HCT116 (cell line): ENCODE measurements at regions not wholly inside any gene's neighbourhood (a gene's known extent, or its start where the extent isn't known, plus 50 kb on each side); places are given as distances from the start of the nearest gene placed in this dataset.

ENCODE experiments used
- ATAC-seq: fragments of 200-7000 bp; cut with Tn5 transposase; 2 replicates; pipeline ENCODE4 v1.9.1; 2020; ENCODE audit warnings: mild to moderate bottlenecking, moderate library complexity
- BruUV-seq: library from RNA; stranded (reverse); fragments of 400-500 nt; replicated peaks from 2 replicates; lab custom pipeline; 2021; lab: Mats Ljungman, UMichigan
- CTCF ChIA-PET: fragments of 300-600 bp; sonication (Branson Sonifier 250); formaldehyde crosslinking; loops from one replicate; lab custom pipeline; 2021; ENCODE audit warnings: antibody characterized with exemption; lab: Charles Lee
- POLR2A ChIA-PET: fragments of 300-600, 350-600 bp; sonication (Branson Sonifier 250); formaldehyde crosslinking; loops from one replicate; lab custom pipeline; 2021; ENCODE audit warnings: antibody characterized with exemption; lab: Charles Lee
- RAD21 ChIA-PET, 2 experiments: fragments of 300-600 bp; sonication (Branson Sonifier 250); formaldehyde crosslinking; loops; one replicate each; lab custom pipeline; 2023; ENCODE audit warnings: low total read pairs in 2 of 2; ENCODE audit not compliant: uncharacterized antibody in 2 of 2, unreplicated experiment in 2 of 2, low non-redundant PET in 1 of 2; lab: Charles Lee
- DNase-seq: peaks from one replicate; pipeline ENCODE4 v3.0.0-alpha.2; 2010; ENCODE audit warnings: low read depth, low spot score
- H2AFZ ChIP-seq: fragments of 200-600 bp; shearing (Covaris generic), sonication (generic); 2 replicates; pipeline ENCODE4 v1.6.1; 2017; ENCODE audit warnings: low read depth, mixed run types, mixed read lengths, antibody characterized with exemption, low read length; ENCODE audit not compliant: poor library complexity, severe bottlenecking
- H3K27ac ChIP-seq: 2 replicates; pipeline ENCODE4 v1.5.1; 2012; ENCODE audit warnings: low read depth, low read length
- H3K27me3 ChIP-seq: fragments of 200-600 bp; sonication (generic); 2 replicates; pipeline ENCODE4 v1.6.1; 2016; ENCODE audit warnings: mixed run types, low read length, mixed read lengths; ENCODE audit not compliant: insufficient read depth
- H3K36me3 ChIP-seq, 2 experiments: fragments of 200-500 bp in 1 of 2; fragments of 200-600 bp in 1 of 2; sonication (Bioruptor generic) in 1 of 2; sonication (generic) in 1 of 2; 2 replicates each; pipeline versions ENCODE4 v1.5.1 to v1.6.1; 2014 to 2016; ENCODE audit warnings: low read length in 2 of 2, inconsistent platforms in 1 of 2, mixed read lengths in 1 of 2, mixed run types in 1 of 2; ENCODE audit not compliant: insufficient read depth in 2 of 2, control insufficient read depth in 1 of 2
- H3K4me1 ChIP-seq, 2 experiments: fragments of 200-600 bp in 1 of 2; sonication (generic) in 1 of 2; 2 replicates each; pipeline versions ENCODE4 v1.5.1 to v1.6.1; 2012 to 2017; ENCODE audit warnings: low read length in 2 of 2, inconsistent platforms in 1 of 2, mild to moderate bottlenecking in 1 of 2, mixed read lengths in 1 of 2, mixed run types in 1 of 2, moderate library complexity in 1 of 2; ENCODE audit not compliant: insufficient read depth in 2 of 2, control insufficient read depth in 1 of 2
- H3K4me2 ChIP-seq: fragments of 200-600 bp; sonication (generic); 2 replicates; pipeline ENCODE4 v1.6.1; 2017; ENCODE audit warnings: mixed run types, low read length, mixed read lengths
- H3K4me3 ChIP-seq, 2 experiments: fragments of 200-600 bp in 1 of 2; sonication (generic) in 1 of 2; replicated peaks in 1 of 2; 2 replicates each; pipeline ENCODE4 v1.5.1; 2011 to 2016; ENCODE audit warnings: low read length in 2 of 2, control low read depth in 1 of 2, low read depth in 1 of 2, mild to moderate bottlenecking in 1 of 2, mixed read lengths in 1 of 2, mixed run types in 1 of 2
- H3K79me2 ChIP-seq: fragments of 200-600 bp; sonication (generic); 2 replicates; pipeline ENCODE4 v1.6.1; 2017; ENCODE audit warnings: mild to moderate bottlenecking, mixed run types, low read length, moderate library complexity, mixed read lengths; ENCODE audit not compliant: insufficient read depth
- H3K9ac ChIP-seq: fragments of 200-600 bp; sonication (generic); 2 replicates; pipeline ENCODE4 v1.6.1; 2016; ENCODE audit warnings: low read length, mixed read lengths
- H3K9me2 ChIP-seq: fragments of 200-600 bp; sonication (generic), shearing (Covaris generic); 2 replicates; pipeline ENCODE4 v1.6.1; 2017; ENCODE audit warnings: mixed run types, mild to moderate bottlenecking, moderate library complexity; ENCODE audit not compliant: insufficient read depth
- H3K9me3 ChIP-seq, 2 experiments: fragments of 200-500 bp in 1 of 2; fragments of 200-600 bp in 1 of 2; sonication (Bioruptor generic) in 1 of 2; sonication (generic) in 1 of 2; 2 replicates each; pipeline ENCODE4 v1.6.1; 2014 to 2017; ENCODE audit warnings: low read length in 2 of 2, mixed read lengths in 2 of 2, inconsistent platforms in 1 of 2, low read depth in 1 of 2, mild to moderate bottlenecking in 1 of 2, mixed run types in 1 of 2, moderate library complexity in 1 of 2; ENCODE audit not compliant: control insufficient read depth in 1 of 2, insufficient read depth in 1 of 2
- H4K20me1 ChIP-seq: fragments of 200-600 bp; sonication (generic), shearing (Covaris generic); 2 replicates; pipeline ENCODE4 v1.6.1; 2017; ENCODE audit warnings: mixed run types, mild to moderate bottlenecking, moderate library complexity; ENCODE audit not compliant: insufficient read depth
- ATF3 ChIP-seq: IDR thresholded peaks from 2 replicates; pipeline ENCODE4 v1.6.1; 2012
- CBX3 ChIP-seq: IDR thresholded peaks from 2 replicates; pipeline ENCODE4 v1.6.1; 2012; ENCODE audit warnings: low read depth
- CEBPB ChIP-seq: IDR thresholded peaks from 2 replicates; pipeline ENCODE4 v1.6.1; 2012; ENCODE audit warnings: low read depth
- CTCF ChIP-seq, 3 experiments: fragments of 200-600 bp in 1 of 3; sonication (generic) in 1 of 3; IDR thresholded peaks in 2 of 3; conservative IDR thresholded peaks in 1 of 3; 2 replicates each; pipeline ENCODE4 v1.5.1; 2012 to 2017; ENCODE audit warnings: low read depth in 2 of 3, low read length in 2 of 3, antibody characterized with exemption in 1 of 3, borderline replicate concordance in 1 of 3, control low read depth in 1 of 3, mild to moderate bottlenecking in 1 of 3, mixed read lengths in 1 of 3, mixed run types in 1 of 3, moderate library complexity in 1 of 3; ENCODE audit not compliant: insufficient read depth in 1 of 3
- EGR1 ChIP-seq: IDR thresholded peaks from 2 replicates; pipeline ENCODE4 v1.6.1; 2012; ENCODE audit warnings: low read depth
- ELF1 ChIP-seq: IDR thresholded peaks from 2 replicates; pipeline ENCODE4 v1.6.1; 2012; ENCODE audit warnings: low read depth, borderline replicate concordance
- EZH2 ChIP-seq: fragments of 200-600 bp; sonication (generic); IDR thresholded peaks from 2 replicates; pipeline ENCODE4 v1.6.1; 2017; ENCODE audit warnings: antibody characterized with exemption, mixed run types
- FOSL1 ChIP-seq: IDR thresholded peaks from 2 replicates; pipeline ENCODE4 v1.6.1; 2012; ENCODE audit warnings: low read depth
- JUND ChIP-seq: IDR thresholded peaks from 2 replicates; pipeline ENCODE4 v1.6.1; 2012
- MAX ChIP-seq: IDR thresholded peaks from 2 replicates; pipeline ENCODE4 v1.6.1; 2012
- POLR2AphosphoS5 ChIP-seq: IDR thresholded peaks from 2 replicates; pipeline ENCODE4 v1.6.1; 2011; ENCODE audit warnings: mild to moderate bottlenecking, low read depth, low read length, moderate library complexity
- RAD21 ChIP-seq: IDR thresholded peaks from 2 replicates; pipeline ENCODE4 v1.6.1; 2012; ENCODE audit warnings: low read depth, mild to moderate bottlenecking
- REST ChIP-seq: IDR thresholded peaks from 2 replicates; pipeline ENCODE4 v1.6.1; 2012; ENCODE audit warnings: low read depth
- SRF ChIP-seq: IDR thresholded peaks from 2 replicates; pipeline ENCODE4 v1.6.1; 2012; ENCODE audit warnings: low read depth
- TCF7L2 ChIP-seq: IDR thresholded peaks from 2 replicates; pipeline ENCODE4 v1.7.0; 2011; ENCODE audit warnings: borderline replicate concordance, inconsistent platforms; ENCODE audit not compliant: insufficient read depth, insufficient read length; ENCODE audit errors: extremely low read depth
- YY1 ChIP-seq: IDR thresholded peaks from 2 replicates; pipeline ENCODE4 v1.6.1; 2011; ENCODE audit warnings: low read length, low read depth, moderate library complexity, mild to moderate bottlenecking; ENCODE audit not compliant: insufficient replicate concordance; ENCODE audit errors: extremely low read depth
- ZBTB33 ChIP-seq: IDR thresholded peaks from 2 replicates; pipeline ENCODE4 v1.6.1; 2011; ENCODE audit warnings: mild to moderate bottlenecking, low read length, moderate library complexity; ENCODE audit not compliant: insufficient replicate concordance; ENCODE audit errors: extremely low read depth
- ZFX ChIP-seq: fragments of 450-650 bp; IDR thresholded peaks from 2 replicates; pipeline ENCODE4 v1.6.1; 2017
- ZNF274 ChIP-seq: fragments of 200-500 bp; sonication (Bioruptor generic); IDR thresholded peaks from 2 replicates; pipeline ENCODE4 v1.6.1; 2014; ENCODE audit warnings: mild to moderate bottlenecking, low read depth, low read length, inconsistent platforms
- intact Hi-C: fragments of 100-400 bp; cut with micrococcal nuclease; formaldehyde crosslinking; loops from 2 replicates; pipeline ENCODE4 v1.10.0; 2022

- H3K4me2 ChIP-seq, result no peak overlapping the region
- H3K36me3 ChIP-seq, result no peaks in the 10 kb centered on the region
- H4K20me1 ChIP-seq, result no peaks in the 10 kb centered on the region; the same call in 1 of the 2 replicates
- H3K9ac ChIP-seq, result no peak overlapping the region
- no peak overlapping the region for H3K27ac ChIP-seq
- DNase-seq, result no peak
- TF ChIP-seq MAX (no peak), ZFX (no peak), SRF (no peak), EZH2 (no peak), CBX3 (no peak), YY1 (no peak), RAD21 (no peak), REST (no peak), JUND (no peak), ELF1 (no peak), TCF7L2 (no peak), ATF3 (no peak), CEBPB (no peak), FOSL1 (no peak), EGR1 (no peak), POLR2AphosphoS5 (no peak), ZBTB33 (no peak), ZNF274 (no peak), CTCF (IDR thresholded peaks at IDR 0.05 in 2 of 3, conservative IDR thresholded peaks at IDR 0.05 in 1 of 3; ENCODE audit: borderline replicate concordance in 1 of 3, insufficient read depth in 1 of 3, low read depth in 2 of 3, low read length in 2 of 3) (no peak)
- no peaks in the 10 kb centered on the region for H3K4me1 ChIP-seq
- no peaks in the 10 kb centered on the region for H3K9me3 ChIP-seq
- H3K9me2 ChIP-seq, result no peaks in the 10 kb centered on the region
- H3K4me3 ChIP-seq, result no peak overlapping the region
- H3K79me2 ChIP-seq, result no peaks in the 10 kb centered on the region
- POLR2A ChIA-PET, result no interaction called here
- CTCF ChIA-PET, result no interaction called here
- no peak overlapping the region for H2AFZ ChIP-seq
- BruUV-seq, result no TSS peak
- intact Hi-C loops, result no loop called here
- ATAC-seq, result no peak
- peaks cover 60% of the 10 kb centered on the region for H3K27me3 ChIP-seq
- RAD21 ChIA-PET, result no interaction called here
These were observed 166.7 kb upstream of the TNP1 start for GRCh38 chr2:217026569-217026968.
